HepG2 (cell line): ENCODE measurements at regions not wholly inside any gene's neighbourhood (a gene's known extent, or its start where the extent isn't known, plus 50 kb on each side); places are given as distances from the start of the nearest gene placed in this dataset.

Experiments used
- ADNP ChIP-seq: sonication (generic); formaldehyde crosslinking; IDR thresholded peaks from 2 replicates; pipeline ENCODE4 v1.4.0; 2020; ENCODE audit warnings: missing genetic modification reagents
- FOSL2 ChIP-seq: sonication (generic); formaldehyde crosslinking; IDR thresholded peaks from 2 replicates; pipeline ENCODE4 v1.4.0; 2020; ENCODE audit warnings: missing genetic modification reagents
- MLLT10 ChIP-seq: sonication (generic); formaldehyde crosslinking; IDR thresholded peaks from 2 replicates; pipeline ENCODE4 v1.4.0; 2020; ENCODE audit warnings: missing genetic modification reagents
- SOX6 ChIP-seq, 2 experiments: fragments of 450-650 bp in 1 of 2; sonication (generic) in 1 of 2; formaldehyde crosslinking in 1 of 2; IDR thresholded peaks; 2 replicates each; pipeline versions ENCODE4 v1.4.0 to v1.6.1; 2017 to 2020; ENCODE audit warnings: antibody characterized with exemption in 1 of 2, mild to moderate bottlenecking in 1 of 2, missing genetic modification reagents in 1 of 2
- SP4 ChIP-seq: sonication (generic); formaldehyde crosslinking; IDR thresholded peaks from 2 replicates; pipeline ENCODE4 v1.8.1; 2023; ENCODE audit warnings: mild to moderate bottlenecking, missing genetic modification reagents
- TBX2 ChIP-seq: sonication (generic); formaldehyde crosslinking; IDR thresholded peaks from 2 replicates; pipeline ENCODE4 v1.5.0; 2020; ENCODE audit warnings: missing genetic modification reagents, mild to moderate bottlenecking, borderline replicate concordance
- ZFYVE20 ChIP-seq: sonication (generic); formaldehyde crosslinking; IDR thresholded peaks from 2 replicates; pipeline ENCODE4 v1.8.0; 2023; ENCODE audit warnings: low read depth, mild to moderate bottlenecking, moderate library complexity, missing genetic modification reagents, borderline replicate concordance
- ZGPAT ChIP-seq: IDR thresholded peaks from 2 replicates; pipeline ENCODE4 v1.6.1; 2016; ENCODE audit warnings: mild to moderate bottlenecking
- ZNF326 ChIP-seq: sonication (generic); formaldehyde crosslinking; IDR thresholded peaks from 2 replicates; pipeline ENCODE4 v1.4.0; 2020; ENCODE audit warnings: missing genetic modification reagents, borderline replicate concordance
- ZNF329 ChIP-seq: sonication (generic); formaldehyde crosslinking; IDR thresholded peaks from 2 replicates; pipeline ENCODE4 v1.9.0; 2021; ENCODE audit warnings: low read depth, mild to moderate bottlenecking, missing genetic modification reagents
- ZNF335 ChIP-seq: sonication (generic); formaldehyde crosslinking; IDR thresholded peaks from 2 replicates; pipeline ENCODE4 v1.4.0; 2020; ENCODE audit warnings: missing genetic modification reagents
- ZNF564 ChIP-seq: sonication (generic); formaldehyde crosslinking; IDR thresholded peaks from 2 replicates; pipeline ENCODE4 v1.8.1; 2023; ENCODE audit warnings: mild to moderate bottlenecking, missing genetic modification reagents
- TF ChIP-seq, protein P1 (sequence below): sonication (generic); formaldehyde crosslinking; IDR thresholded peaks from 2 replicates; pipeline ENCODE4 v1.5.1; 2020; ENCODE audit warnings: mild to moderate bottlenecking, missing genetic modification reagents, moderate library complexity
- TF ChIP-seq, protein P2 (sequence below): sonication (generic); formaldehyde crosslinking; IDR thresholded peaks from 2 replicates; pipeline ENCODE4 v1.4.0; 2020; ENCODE audit warnings: missing genetic modification reagents
- TF ChIP-seq, protein P3 (sequence below), 2 experiments: sonication (generic) in 1 of 2; formaldehyde crosslinking in 1 of 2; IDR thresholded peaks; 2 replicates each; pipeline versions ENCODE4 v1.4.0 to v1.6.1; 2018 to 2020; ENCODE audit warnings: missing genetic modification reagents in 2 of 2, borderline replicate concordance in 1 of 2, low read depth in 1 of 2, mild to moderate bottlenecking in 1 of 2, missing biosample characterization in 1 of 2
- TF ChIP-seq, protein P4 (sequence below): sonication (generic); formaldehyde crosslinking; IDR thresholded peaks from 2 replicates; pipeline ENCODE4 v1.4.0; 2020; ENCODE audit warnings: missing genetic modification reagents, borderline replicate concordance

- TF ChIP-seq, protein P1, sequence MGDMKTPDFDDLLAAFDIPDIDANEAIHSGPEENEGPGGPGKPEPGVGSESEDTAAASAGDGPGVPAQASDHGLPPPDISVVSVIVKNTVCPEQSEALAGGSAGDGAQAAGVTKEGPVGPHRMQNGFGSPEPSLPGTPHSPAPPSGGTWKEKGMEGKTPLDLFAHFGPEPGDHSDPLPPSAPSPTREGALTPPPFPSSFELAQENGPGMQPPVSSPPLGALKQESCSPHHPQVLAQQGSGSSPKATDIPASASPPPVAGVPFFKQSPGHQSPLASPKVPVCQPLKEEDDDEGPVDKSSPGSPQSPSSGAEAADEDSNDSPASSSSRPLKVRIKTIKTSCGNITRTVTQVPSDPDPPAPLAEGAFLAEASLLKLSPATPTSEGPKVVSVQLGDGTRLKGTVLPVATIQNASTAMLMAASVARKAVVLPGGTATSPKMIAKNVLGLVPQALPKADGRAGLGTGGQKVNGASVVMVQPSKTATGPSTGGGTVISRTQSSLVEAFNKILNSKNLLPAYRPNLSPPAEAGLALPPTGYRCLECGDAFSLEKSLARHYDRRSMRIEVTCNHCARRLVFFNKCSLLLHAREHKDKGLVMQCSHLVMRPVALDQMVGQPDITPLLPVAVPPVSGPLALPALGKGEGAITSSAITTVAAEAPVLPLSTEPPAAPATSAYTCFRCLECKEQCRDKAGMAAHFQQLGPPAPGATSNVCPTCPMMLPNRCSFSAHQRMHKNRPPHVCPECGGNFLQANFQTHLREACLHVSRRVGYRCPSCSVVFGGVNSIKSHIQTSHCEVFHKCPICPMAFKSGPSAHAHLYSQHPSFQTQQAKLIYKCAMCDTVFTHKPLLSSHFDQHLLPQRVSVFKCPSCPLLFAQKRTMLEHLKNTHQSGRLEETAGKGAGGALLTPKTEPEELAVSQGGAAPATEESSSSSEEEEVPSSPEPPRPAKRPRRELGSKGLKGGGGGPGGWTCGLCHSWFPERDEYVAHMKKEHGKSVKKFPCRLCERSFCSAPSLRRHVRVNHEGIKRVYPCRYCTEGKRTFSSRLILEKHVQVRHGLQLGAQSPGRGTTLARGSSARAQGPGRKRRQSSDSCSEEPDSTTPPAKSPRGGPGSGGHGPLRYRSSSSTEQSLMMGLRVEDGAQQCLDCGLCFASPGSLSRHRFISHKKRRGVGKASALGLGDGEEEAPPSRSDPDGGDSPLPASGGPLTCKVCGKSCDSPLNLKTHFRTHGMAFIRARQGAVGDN = peak; percentile 36; the same call in 1 of the 2 replicates
- TF ChIP-seq, protein P2, sequence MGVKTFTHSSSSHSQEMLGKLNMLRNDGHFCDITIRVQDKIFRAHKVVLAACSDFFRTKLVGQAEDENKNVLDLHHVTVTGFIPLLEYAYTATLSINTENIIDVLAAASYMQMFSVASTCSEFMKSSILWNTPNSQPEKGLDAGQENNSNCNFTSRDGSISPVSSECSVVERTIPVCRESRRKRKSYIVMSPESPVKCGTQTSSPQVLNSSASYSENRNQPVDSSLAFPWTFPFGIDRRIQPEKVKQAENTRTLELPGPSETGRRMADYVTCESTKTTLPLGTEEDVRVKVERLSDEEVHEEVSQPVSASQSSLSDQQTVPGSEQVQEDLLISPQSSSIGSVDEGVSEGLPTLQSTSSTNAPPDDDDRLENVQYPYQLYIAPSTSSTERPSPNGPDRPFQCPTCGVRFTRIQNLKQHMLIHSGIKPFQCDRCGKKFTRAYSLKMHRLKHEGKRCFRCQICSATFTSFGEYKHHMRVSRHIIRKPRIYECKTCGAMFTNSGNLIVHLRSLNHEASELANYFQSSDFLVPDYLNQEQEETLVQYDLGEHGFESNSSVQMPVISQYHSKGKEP (CRISPR knock-in tag) = no peak
- TF ChIP-seq SOX6 (IDR thresholded peaks at IDR 0.05) (no peak), SOX6 (CRISPR knock-in tag; IDR thresholded peaks at IDR 0.05) (peak; percentile 27; the same call in 1 of the 2 replicates), ZNF326 (no peak), ADNP (no peak), ZFYVE20 (CRISPR knock-in tag) (no peak), FOSL2 (CRISPR knock-in tag) (no peak), TBX2 (CRISPR knock-in tag) (0 out of 2 replicates have a peak, but pooled peaks have one; percentile 22), SP4 (CRISPR knock-in tag) (no peak), ZNF335 (CRISPR knock-in tag) (no peak), ZNF329 (no peak), ZGPAT (peak; percentile 20; the same call in 1 of the 2 replicates), MLLT10 (CRISPR knock-in tag) (no peak), ZNF564 (CRISPR knock-in tag) (no peak)
- TF ChIP-seq, protein P3, sequence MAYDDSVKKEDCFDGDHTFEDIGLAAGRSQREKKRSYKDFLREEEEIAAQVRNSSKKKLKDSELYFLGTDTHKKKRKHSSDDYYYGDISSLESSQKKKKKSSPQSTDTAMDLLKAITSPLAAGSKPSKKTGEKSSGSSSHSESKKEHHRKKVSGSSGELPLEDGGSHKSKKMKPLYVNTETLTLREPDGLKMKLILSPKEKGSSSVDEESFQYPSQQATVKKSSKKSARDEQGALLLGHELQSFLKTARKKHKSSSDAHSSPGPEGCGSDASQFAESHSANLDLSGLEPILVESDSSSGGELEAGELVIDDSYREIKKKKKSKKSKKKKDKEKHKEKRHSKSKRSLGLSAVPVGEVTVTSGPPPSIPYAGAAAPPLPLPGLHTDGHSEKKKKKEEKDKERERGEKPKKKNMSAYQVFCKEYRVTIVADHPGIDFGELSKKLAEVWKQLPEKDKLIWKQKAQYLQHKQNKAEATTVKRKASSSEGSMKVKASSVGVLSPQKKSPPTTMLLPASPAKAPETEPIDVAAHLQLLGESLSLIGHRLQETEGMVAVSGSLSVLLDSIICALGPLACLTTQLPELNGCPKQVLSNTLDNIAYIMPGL (CRISPR knock-in tag; IDR thresholded peaks at IDR 0.05; ENCODE audit: borderline replicate concordance in 1 of 2, low read depth in 1 of 2) = peak; percentile 45 to 58; a peak in 2 of 4 replicates
- TF ChIP-seq, protein P4, sequence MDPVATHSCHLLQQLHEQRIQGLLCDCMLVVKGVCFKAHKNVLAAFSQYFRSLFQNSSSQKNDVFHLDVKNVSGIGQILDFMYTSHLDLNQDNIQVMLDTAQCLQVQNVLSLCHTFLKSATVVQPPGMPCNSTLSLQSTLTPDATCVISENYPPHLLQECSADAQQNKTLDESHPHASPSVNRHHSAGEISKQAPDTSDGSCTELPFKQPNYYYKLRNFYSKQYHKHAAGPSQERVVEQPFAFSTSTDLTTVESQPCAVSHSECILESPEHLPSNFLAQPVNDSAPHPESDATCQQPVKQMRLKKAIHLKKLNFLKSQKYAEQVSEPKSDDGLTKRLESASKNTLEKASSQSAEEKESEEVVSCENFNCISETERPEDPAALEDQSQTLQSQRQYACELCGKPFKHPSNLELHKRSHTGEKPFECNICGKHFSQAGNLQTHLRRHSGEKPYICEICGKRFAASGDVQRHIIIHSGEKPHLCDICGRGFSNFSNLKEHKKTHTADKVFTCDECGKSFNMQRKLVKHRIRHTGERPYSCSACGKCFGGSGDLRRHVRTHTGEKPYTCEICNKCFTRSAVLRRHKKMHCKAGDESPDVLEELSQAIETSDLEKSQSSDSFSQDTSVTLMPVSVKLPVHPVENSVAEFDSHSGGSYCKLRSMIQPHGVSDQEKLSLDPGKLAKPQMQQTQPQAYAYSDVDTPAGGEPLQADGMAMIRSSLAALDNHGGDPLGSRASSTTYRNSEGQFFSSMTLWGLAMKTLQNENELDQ = no peak
These were observed 79.2 kb upstream of the WDR26 start (continued) for GRCh38 chr1:224513787-224514209.
